ENCODE measurements at regions not wholly inside any gene's neighbourhood (a gene's known extent, or its start where the extent isn't known, plus 50 kb on each side); places are given as distances from the start of the nearest gene placed in this dataset.

GRCh38 chr4:175447016-175447415, 365.0 kb downstream of the GPM6A start:
- CTCF ChIA-PET: no interaction called here
- POLR2A ChIA-PET: no interaction called here
- Histone ChIP-seq H3K27ac (ENCODE audit: extremely low read depth, low read depth, low read length) (no peak overlapping the region), H3K36me3 (ENCODE audit: control insufficient read depth in 2 of 2, insufficient read depth in 1 of 2, low read length in 2 of 2) (no peaks in the 10 kb centered on the region), H3K4me1 (ENCODE audit: control insufficient read depth, insufficient read depth, low read length) (no peaks in the 10 kb centered on the region), H3K4me3 (ENCODE audit: low read depth, low read length) (no peak overlapping the region), H3K9me3 (ENCODE audit: control insufficient read depth, insufficient read depth, low read depth, low read length) (no peaks in the 10 kb centered on the region)
- TF ChIP-seq ZNF660 (tag by site-specific recombination; IDR thresholded peaks at IDR 0.05) (no peak), OVOL3 (tag by site-specific recombination; IDR thresholded peaks at IDR 0.05) (no peak), GFI1B (tag by site-specific recombination; IDR thresholded peaks at IDR 0.05) (no peak), ZBTB49 (tag by site-specific recombination; IDR thresholded peaks at IDR 0.05; ENCODE audit: low read depth) (no peak), TRIM28 (IDR thresholded peaks at IDR 0.05; ENCODE audit: borderline replicate concordance, low read length) (no peak), ZNF366 (tag by site-specific recombination; conservative IDR thresholded peaks at IDR 0.05) (no peak), ZNF791 (tag by site-specific recombination; IDR thresholded peaks at IDR 0.05) (no peak), ZNF501 (tag by site-specific recombination; IDR thresholded peaks at IDR 0.05) (no peak)

GRCh38 chr4:175450446-175450845, 361.6 kb downstream of the GPM6A start:
- no peak for TF ChIP-seq WT1 (tag by site-specific recombination; IDR thresholded peaks at IDR 0.05)
- TF ChIP-seq ZNF510 (tag by site-specific recombination; IDR thresholded peaks at IDR 0.05; ENCODE audit: insufficient replicate concordance): no peak
- no peak for TF ChIP-seq ZNF645 (tag by site-specific recombination; IDR thresholded peaks at IDR 0.05)
- TF ChIP-seq PRDM2 (tag by site-specific recombination; IDR thresholded peaks at IDR 0.05; ENCODE audit: borderline replicate concordance): no peak
- no peak for TF ChIP-seq TRIM28 (IDR thresholded peaks at IDR 0.05; ENCODE audit: borderline replicate concordance, low read length)
- TF ChIP-seq ZNF24 (tag by site-specific recombination; IDR thresholded peaks at IDR 0.05): no peak
- no peak for TF ChIP-seq ZNF366 (tag by site-specific recombination; conservative IDR thresholded peaks at IDR 0.05)
- no peak for TF ChIP-seq YY2 (tag by site-specific recombination; IDR thresholded peaks at IDR 0.05)
- ChIA-PET POLR2A (no interaction called here), CTCF (interaction anchor here (0.6 kb wide), 1 partner anchor 67 kb away, joined by 4 read pairs; no protein-coding TSS in a partner anchor)
- Histone ChIP-seq H3K4me1 (ENCODE audit: control insufficient read depth, insufficient read depth, low read length) (no peaks in the 10 kb centered on the region), H3K9me3 (ENCODE audit: control insufficient read depth, insufficient read depth, low read depth, low read length) (no peaks in the 10 kb centered on the region), H3K27ac (ENCODE audit: extremely low read depth, low read depth, low read length) (no peak overlapping the region), H3K36me3 (ENCODE audit: control insufficient read depth in 2 of 2, insufficient read depth in 1 of 2, low read length in 2 of 2) (no peaks in the 10 kb centered on the region), H3K4me3 (ENCODE audit: low read depth, low read length) (no peak overlapping the region)

All from HEK293 (cell line).